PFSK-1 (cell line): ENCODE measurements at regions not wholly inside any gene's neighbourhood (a gene's known extent, or its start where the extent isn't known, plus 50 kb on each side); places are given as distances from the start of the nearest gene placed in this dataset.

Experiments used
- FOXP2 ChIP-seq: optimal IDR thresholded peaks from 2 replicates; pipeline ENCODE3; 2011; ENCODE audit warnings: borderline replicate concordance, control low read depth, inconsistent platforms; ENCODE audit not compliant: insufficient read depth; ENCODE audit errors: extremely low read length, extremely low read depth
- POLR2AphosphoS5 ChIP-seq: IDR thresholded peaks from 2 replicates; pipeline ENCODE4 v1.6.1; 2012; ENCODE audit warnings: low read depth, mild to moderate bottlenecking, control low read depth, low read length, moderate library complexity
- SIN3A ChIP-seq: IDR thresholded peaks from 2 replicates; pipeline ENCODE4 v1.6.1; 2012; ENCODE audit warnings: mild to moderate bottlenecking, low read length, moderate library complexity, borderline replicate concordance; ENCODE audit not compliant: insufficient read depth
- TAF1 ChIP-seq: IDR thresholded peaks from 2 replicates; pipeline ENCODE4 v1.6.1; 2012; ENCODE audit warnings: low read length, control low read depth, borderline replicate concordance; ENCODE audit not compliant: insufficient read depth
- TF ChIP-seq, protein P1 (sequence below), 2 experiments: IDR thresholded peaks; 2 replicates each; pipeline versions ENCODE4 v1.6.1 to v1.8.0; 2011 to 2012; ENCODE audit warnings: low read depth in 2 of 2, low read length in 2 of 2, control low read depth in 1 of 2, inconsistent platforms in 1 of 2, mild to moderate bottlenecking in 1 of 2, moderate library complexity in 1 of 2; ENCODE audit not compliant: insufficient read depth in 1 of 2

- no peak for TF ChIP-seq TAF1
Measured at GRCh38 chr2:217625557-217626169, 377.1 kb downstream of the TNS1 start.

GRCh38 chr2:217623281-217623912 is 379.4 kb downstream of the TNS1 start:
- TF ChIP-seq, protein P1, sequence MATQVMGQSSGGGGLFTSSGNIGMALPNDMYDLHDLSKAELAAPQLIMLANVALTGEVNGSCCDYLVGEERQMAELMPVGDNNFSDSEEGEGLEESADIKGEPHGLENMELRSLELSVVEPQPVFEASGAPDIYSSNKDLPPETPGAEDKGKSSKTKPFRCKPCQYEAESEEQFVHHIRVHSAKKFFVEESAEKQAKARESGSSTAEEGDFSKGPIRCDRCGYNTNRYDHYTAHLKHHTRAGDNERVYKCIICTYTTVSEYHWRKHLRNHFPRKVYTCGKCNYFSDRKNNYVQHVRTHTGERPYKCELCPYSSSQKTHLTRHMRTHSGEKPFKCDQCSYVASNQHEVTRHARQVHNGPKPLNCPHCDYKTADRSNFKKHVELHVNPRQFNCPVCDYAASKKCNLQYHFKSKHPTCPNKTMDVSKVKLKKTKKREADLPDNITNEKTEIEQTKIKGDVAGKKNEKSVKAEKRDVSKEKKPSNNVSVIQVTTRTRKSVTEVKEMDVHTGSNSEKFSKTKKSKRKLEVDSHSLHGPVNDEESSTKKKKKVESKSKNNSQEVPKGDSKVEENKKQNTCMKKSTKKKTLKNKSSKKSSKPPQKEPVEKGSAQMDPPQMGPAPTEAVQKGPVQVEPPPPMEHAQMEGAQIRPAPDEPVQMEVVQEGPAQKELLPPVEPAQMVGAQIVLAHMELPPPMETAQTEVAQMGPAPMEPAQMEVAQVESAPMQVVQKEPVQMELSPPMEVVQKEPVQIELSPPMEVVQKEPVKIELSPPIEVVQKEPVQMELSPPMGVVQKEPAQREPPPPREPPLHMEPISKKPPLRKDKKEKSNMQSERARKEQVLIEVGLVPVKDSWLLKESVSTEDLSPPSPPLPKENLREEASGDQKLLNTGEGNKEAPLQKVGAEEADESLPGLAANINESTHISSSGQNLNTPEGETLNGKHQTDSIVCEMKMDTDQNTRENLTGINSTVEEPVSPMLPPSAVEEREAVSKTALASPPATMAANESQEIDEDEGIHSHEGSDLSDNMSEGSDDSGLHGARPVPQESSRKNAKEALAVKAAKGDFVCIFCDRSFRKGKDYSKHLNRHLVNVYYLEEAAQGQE (IDR thresholded peaks at IDR 0.05; ENCODE audit: insufficient read depth in 1 of 2, low read depth in 2 of 2, low read length in 2 of 2): no peak
- TF ChIP-seq SIN3A (no peak), FOXP2 (no peak), POLR2AphosphoS5 (no peak)

GRCh38 chr2:217622205-217623060 is 380.4 kb downstream of the TNS1 start:
- TF ChIP-seq POLR2AphosphoS5: no peak
- no peak for TF ChIP-seq SIN3A
- TF ChIP-seq, protein P1 (IDR thresholded peaks at IDR 0.05; ENCODE audit: insufficient read depth in 1 of 2, low read depth in 2 of 2, low read length in 2 of 2): no peak
- TF ChIP-seq TAF1: no peak
- TF ChIP-seq FOXP2: no peak

- TF ChIP-seq, protein P1 (IDR thresholded peaks at IDR 0.05; ENCODE audit: insufficient read depth in 1 of 2, low read depth in 2 of 2, low read length in 2 of 2): no peak
- TF ChIP-seq FOXP2: no peak
- TF ChIP-seq TAF1: no peak
- TF ChIP-seq SIN3A: no peak
- no peak for TF ChIP-seq POLR2AphosphoS5
Measured at GRCh38 chr2:217621391-217621801, 381.4 kb downstream of the TNS1 start.

GRCh38 chr2:217618744-217619143 is 384.1 kb downstream of the TNS1 start:
- TF ChIP-seq SIN3A (no peak), FOXP2 (no peak), POLR2AphosphoS5 (no peak), TAF1 (no peak)
- TF ChIP-seq, protein P1 (IDR thresholded peaks at IDR 0.05; ENCODE audit: insufficient read depth in 1 of 2, low read depth in 2 of 2, low read length in 2 of 2): no peak
